SH-SY5Y (cell line): ENCODE measurements at regions not wholly inside any gene's neighbourhood (a gene's known extent, or its start where the extent isn't known, plus 50 kb on each side); places are given as distances from the start of the nearest gene placed in this dataset.

Experiments used
- GATA2 ChIP-seq: IDR thresholded peaks from 2 replicates; pipeline ENCODE4 v1.6.1; 2011; ENCODE audit warnings: mild to moderate bottlenecking, low read depth, low read length
- GATA3 ChIP-seq: IDR thresholded peaks from 2 replicates; pipeline ENCODE4 v1.6.1; 2011; ENCODE audit warnings: low read depth, mild to moderate bottlenecking, low read length, moderate library complexity

- TF ChIP-seq GATA2: no peak
- TF ChIP-seq GATA3: no peak
Measured at GRCh38 chr10:36170142-36170719, 528.1 kb upstream of the FZD8 start.
